Neural crest cell (in vitro differentiated cells): ENCODE measurements at regions not wholly inside any gene's neighbourhood (a gene's known extent, or its start where the extent isn't known, plus 50 kb on each side); places are given as distances from the start of the nearest gene placed in this dataset.

Experiments used
- DNase-seq: peaks from one replicate; pipeline ENCODE4 v3.0.0; 2021; ENCODE audit warnings: low read depth, mixed read lengths, low spot score
- H3K27ac Mint-ChIP-seq: one replicate; pipeline ENCODE4 v1.8.0; 2021; ENCODE audit warnings: mild to moderate bottlenecking, mixed read lengths; ENCODE audit not compliant: unreplicated experiment
- H3K27me3 Mint-ChIP-seq: 2 replicates; pipeline ENCODE4 v1.8.0; 2021; ENCODE audit warnings: low read depth, mild to moderate bottlenecking, mixed read lengths
- H3K36me3 Mint-ChIP-seq: 2 replicates; pipeline ENCODE4 v1.8.0; 2021; ENCODE audit warnings: low read depth, mild to moderate bottlenecking, mixed read lengths
- H3K4me1 Mint-ChIP-seq: 2 replicates; pipeline ENCODE4 v1.8.0; 2021; ENCODE audit warnings: mixed read lengths
- H3K4me3 Mint-ChIP-seq: one replicate; pipeline ENCODE4 v1.8.0; 2021; ENCODE audit warnings: mild to moderate bottlenecking, mixed read lengths
- H3K9me3 Mint-ChIP-seq: 2 replicates; pipeline ENCODE4 v1.8.0; 2021; ENCODE audit warnings: mixed read lengths
- CTCF ChIP-seq: fragments of 200-600 bp; sonication (generic); conservative IDR thresholded peaks from 2 replicates; pipeline ENCODE4 v1.5.0; 2021; ENCODE audit warnings: antibody characterized with exemption, mild to moderate bottlenecking

GRCh38 chr5:68373050-68373449, 157.5 kb downstream of the PIK3R1 start:
- H3K4me3 Mint-ChIP-seq = no peak overlapping the region
- H3K9me3 Mint-ChIP-seq = peaks cover 11% of the 10 kb centered on the region
- H3K36me3 Mint-ChIP-seq = no peaks in the 10 kb centered on the region
- peaks cover 12% of the 10 kb centered on the region for H3K4me1 Mint-ChIP-seq
- H3K27me3 Mint-ChIP-seq = no peaks in the 10 kb centered on the region
- no peak for DNase-seq
- no peak overlapping the region for H3K27ac Mint-ChIP-seq
- no peak for TF ChIP-seq CTCF

- no peaks in the 10 kb centered on the region for H3K27me3 Mint-ChIP-seq
- H3K9me3 Mint-ChIP-seq = peaks cover 11% of the 10 kb centered on the region
- no peak for DNase-seq
- H3K36me3 Mint-ChIP-seq = no peaks in the 10 kb centered on the region
- TF ChIP-seq CTCF = no peak
- peaks cover 12% of the 10 kb centered on the region for H3K4me1 Mint-ChIP-seq
- H3K27ac Mint-ChIP-seq = no peak overlapping the region
- H3K4me3 Mint-ChIP-seq = no peak overlapping the region
Measured at GRCh38 chr5:68374796-68375518, 159.4 kb downstream of the PIK3R1 start.

GRCh38 chr5:68375540-68375939, 160.0 kb downstream of the PIK3R1 start:
- no peaks in the 10 kb centered on the region for H3K27me3 Mint-ChIP-seq
- no peak for TF ChIP-seq CTCF
- no peak for DNase-seq
- H3K4me1 Mint-ChIP-seq = peaks cover 12% of the 10 kb centered on the region
- H3K36me3 Mint-ChIP-seq = no peaks in the 10 kb centered on the region
- H3K9me3 Mint-ChIP-seq = peaks cover 8% of the 10 kb centered on the region
- H3K4me3 Mint-ChIP-seq = no peak overlapping the region
- H3K27ac Mint-ChIP-seq = no peak overlapping the region

- no peak for TF ChIP-seq CTCF
- Mint-ChIP-seq H3K36me3 (no peaks in the 10 kb centered on the region), H3K27me3 (no peaks in the 10 kb centered on the region), H3K4me3 (no peak overlapping the region), H3K4me1 (peaks cover 5% of the 10 kb centered on the region), H3K27ac (no peak overlapping the region), H3K9me3 (peaks cover 8% of the 10 kb centered on the region)
- DNase-seq = no peak
Measured at GRCh38 chr5:68376935-68377334, 161.4 kb downstream of the PIK3R1 start.

- TF ChIP-seq CTCF = no peak
- H3K27me3 Mint-ChIP-seq = no peaks in the 10 kb centered on the region
- no peaks in the 10 kb centered on the region for H3K36me3 Mint-ChIP-seq
- H3K4me3 Mint-ChIP-seq = no peak overlapping the region
- no peak overlapping the region for H3K27ac Mint-ChIP-seq
- peaks cover 4% of the 10 kb centered on the region for H3K4me1 Mint-ChIP-seq
- peaks cover 7% of the 10 kb centered on the region for H3K9me3 Mint-ChIP-seq
- no peak for DNase-seq
Measured at GRCh38 chr5:68377733-68378132, 162.2 kb downstream of the PIK3R1 start.
